Upper lobe of left lung (tissue), 4 donors: ENCODE measurements at regions not wholly inside any gene's neighbourhood (a gene's known extent, or its start where the extent isn't known, plus 50 kb on each side); places are given as distances from the start of the nearest gene placed in this dataset.

Source experiments
- POLR2AphosphoS5 ChIP-seq, 2 donors: sonication (generic); formaldehyde crosslinking; IDR thresholded peaks; one replicate each; pipeline ENCODE4 v1.5.1; 2017; ENCODE audit warnings: antibody characterized with exemption in 2 of 2
- TF ChIP-seq, protein P1 (sequence below), 6 experiments: fragments of 450-650 bp in 4 of 6; fragments of 200-600 bp in 2 of 6; sonication (generic) in 2 of 6; IDR thresholded peaks; one replicate each; pipeline ENCODE4 v1.5.1; 2016 to 2019; ENCODE audit warnings: antibody characterized with exemption in 6 of 6

DNA sequence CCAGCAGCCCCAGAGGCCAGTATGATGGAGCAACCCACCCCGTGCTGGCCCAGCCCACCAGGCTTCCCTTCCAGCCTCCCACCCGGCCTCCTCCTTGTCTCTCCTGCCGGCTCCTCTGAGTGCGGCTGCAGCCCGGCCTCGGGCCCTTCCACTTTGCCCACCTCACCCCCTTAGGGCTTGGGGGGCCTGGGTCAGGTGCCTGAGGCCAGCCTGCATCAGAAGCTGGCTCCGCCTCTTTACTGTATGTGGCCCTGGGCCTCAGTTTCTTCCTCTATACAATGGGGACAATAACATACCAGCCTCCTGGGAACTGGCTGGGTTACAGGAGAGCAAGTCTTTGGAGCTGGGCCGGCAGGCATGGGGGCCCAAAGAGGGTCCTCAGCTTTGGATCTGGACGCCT is 221.1 kb upstream of the CIBAR2 start:
- no peak for TF ChIP-seq POLR2AphosphoS5 (IDR thresholded peaks at IDR 0.05)
- TF ChIP-seq, protein P1, sequence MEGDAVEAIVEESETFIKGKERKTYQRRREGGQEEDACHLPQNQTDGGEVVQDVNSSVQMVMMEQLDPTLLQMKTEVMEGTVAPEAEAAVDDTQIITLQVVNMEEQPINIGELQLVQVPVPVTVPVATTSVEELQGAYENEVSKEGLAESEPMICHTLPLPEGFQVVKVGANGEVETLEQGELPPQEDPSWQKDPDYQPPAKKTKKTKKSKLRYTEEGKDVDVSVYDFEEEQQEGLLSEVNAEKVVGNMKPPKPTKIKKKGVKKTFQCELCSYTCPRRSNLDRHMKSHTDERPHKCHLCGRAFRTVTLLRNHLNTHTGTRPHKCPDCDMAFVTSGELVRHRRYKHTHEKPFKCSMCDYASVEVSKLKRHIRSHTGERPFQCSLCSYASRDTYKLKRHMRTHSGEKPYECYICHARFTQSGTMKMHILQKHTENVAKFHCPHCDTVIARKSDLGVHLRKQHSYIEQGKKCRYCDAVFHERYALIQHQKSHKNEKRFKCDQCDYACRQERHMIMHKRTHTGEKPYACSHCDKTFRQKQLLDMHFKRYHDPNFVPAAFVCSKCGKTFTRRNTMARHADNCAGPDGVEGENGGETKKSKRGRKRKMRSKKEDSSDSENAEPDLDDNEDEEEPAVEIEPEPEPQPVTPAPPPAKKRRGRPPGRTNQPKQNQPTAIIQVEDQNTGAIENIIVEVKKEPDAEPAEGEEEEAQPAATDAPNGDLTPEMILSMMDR (IDR thresholded peaks at IDR 0.05): no peak
